ENCODE measurements at regions not wholly inside any gene's neighbourhood (a gene's known extent, or its start where the extent isn't known, plus 50 kb on each side); places are given as distances from the start of the nearest gene placed in this dataset.
A peak's percentile ranks its signal among the peaks of the same experiment; 100 is the strongest.

DNA sequence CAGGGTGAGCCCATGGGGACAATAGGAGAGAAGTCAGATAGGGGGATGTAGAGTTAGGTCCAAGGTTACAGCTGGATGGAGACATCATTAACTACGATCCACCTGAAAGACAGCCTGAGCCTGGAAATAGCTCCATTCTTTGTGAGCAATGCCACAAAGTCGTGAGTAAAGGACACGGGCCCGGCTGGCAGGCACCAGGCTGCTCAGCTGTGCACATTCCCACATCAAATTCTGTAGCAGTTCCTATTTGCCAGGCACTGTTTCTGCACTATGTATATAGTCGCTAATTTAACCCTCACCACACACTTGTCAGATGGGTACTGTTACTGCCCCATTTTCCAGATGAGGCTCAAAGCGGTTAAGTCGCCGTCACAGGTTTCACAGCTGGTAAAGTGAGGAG is 338.0 kb upstream of the KAZN start:
- H3K14ac ChIP-seq (ENCODE audit: low read length): no peak overlapping the region
- H3K9me3 ChIP-seq (replicated peaks in 1 of 2; ENCODE audit: control insufficient read depth in 2 of 2, insufficient read depth in 1 of 2, low read depth in 1 of 2, low read length in 2 of 2): peaks cover 0 to 2% of the 10 kb centered on the region in 2 donors
- H4K8ac ChIP-seq (ENCODE audit: low read depth, low read length): no peak overlapping the region
- WGBS, 2 donors (ENCODE audit: extremely low coverage in 2 of 2, insufficient read length in 2 of 2, insufficient replicate concordance in 1 of 2): no CpG with 5 or more reads among the region's 8 CpGs
- H2BK5ac ChIP-seq (ENCODE audit: low read length): no peak overlapping the region
- no peaks in the 10 kb centered on the region for H3K79me1 ChIP-seq (ENCODE audit: low read depth, low read length)
- H3K4me1 ChIP-seq (ENCODE audit: control insufficient read depth in 2 of 2, insufficient read depth in 1 of 2, low read depth in 1 of 2, low read length in 2 of 2): peaks cover 3 to 6% of the 10 kb centered on the region in 2 donors
- H4K91ac ChIP-seq (ENCODE audit: low read depth, low read length, poor library complexity): no peak overlapping the region
- no peak overlapping the region for H3K18ac ChIP-seq (ENCODE audit: low read length)
- no peaks in the 10 kb centered on the region for H3K36me3 ChIP-seq (replicated peaks in 1 of 2; ENCODE audit: control insufficient read depth in 2 of 2, insufficient read depth in 2 of 2, low read length in 2 of 2)
- no peak overlapping the region for H2BK12ac ChIP-seq (ENCODE audit: low read length)
- H2AK5ac ChIP-seq (ENCODE audit: low read depth, low read length): no peak overlapping the region
- no peak overlapping the region for H3K4me2 ChIP-seq (ENCODE audit: insufficient read depth, low read length, poor library complexity, severe bottlenecking)
- no peak for DNase-seq (ENCODE audit: low spot score)
- no peak overlapping the region for H3K4ac ChIP-seq (ENCODE audit: low read length)
- no peak overlapping the region for H2AFZ ChIP-seq (ENCODE audit: low read length)
- H3K4me3 ChIP-seq (ENCODE audit: low read length in 2 of 2): no peak overlapping the region
- H3K9ac ChIP-seq (ENCODE audit: low read depth, low read length, poor library complexity): no peak overlapping the region
- no peak overlapping the region for H3K23ac ChIP-seq (ENCODE audit: low read depth, low read length, poor library complexity)
- no peaks in the 10 kb centered on the region for H3K27me3 ChIP-seq (ENCODE audit: control insufficient read depth in 3 of 3, insufficient read depth in 3 of 3, low read depth in 1 of 3, low read length in 3 of 3)
- no peak overlapping the region for H2BK15ac ChIP-seq (ENCODE audit: low read length)
- no peak overlapping the region for H3K27ac ChIP-seq (replicated peaks; ENCODE audit: low read length)
- peak overlapping the region; percentile 43 for H2BK120ac ChIP-seq (ENCODE audit: low read depth, low read length)

DNA sequence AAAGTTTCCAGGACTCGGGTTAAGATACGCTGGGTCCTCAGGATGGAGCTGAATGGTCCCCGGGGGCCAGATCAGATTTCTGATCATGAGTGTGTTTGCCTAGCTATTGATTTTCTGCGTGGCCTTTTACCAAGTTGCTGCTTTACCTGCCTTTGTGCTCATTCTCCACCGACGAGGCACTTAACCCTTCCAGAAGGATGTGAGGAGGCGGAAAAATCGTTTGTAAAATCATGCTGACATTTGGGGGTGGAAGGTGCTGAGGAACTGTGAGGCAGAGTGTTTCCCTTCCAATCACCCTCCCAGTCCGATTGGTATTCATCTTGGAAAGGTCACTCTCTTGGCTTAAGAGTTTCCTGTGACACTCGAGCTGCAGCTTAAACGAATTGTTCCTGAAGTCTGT is 337.1 kb upstream of the KAZN start:
- H2BK12ac ChIP-seq (ENCODE audit: low read length): no peak overlapping the region
- H3K4me2 ChIP-seq (ENCODE audit: insufficient read depth, low read length, poor library complexity, severe bottlenecking): no peak overlapping the region
- H3K18ac ChIP-seq (ENCODE audit: low read length): no peak overlapping the region
- no peak overlapping the region for H2BK5ac ChIP-seq (ENCODE audit: low read length)
- no peak overlapping the region for H3K9ac ChIP-seq (ENCODE audit: low read depth, low read length, poor library complexity)
- H3K4me3 ChIP-seq (ENCODE audit: low read length in 2 of 2): no peak overlapping the region
- no peak overlapping the region for H3K27ac ChIP-seq (replicated peaks; ENCODE audit: low read length)
- H2BK15ac ChIP-seq (ENCODE audit: low read length): no peak overlapping the region
- H3K23ac ChIP-seq (ENCODE audit: low read depth, low read length, poor library complexity): no peak overlapping the region
- H3K36me3 ChIP-seq (replicated peaks in 1 of 2; ENCODE audit: control insufficient read depth in 2 of 2, insufficient read depth in 2 of 2, low read length in 2 of 2): no peaks in the 10 kb centered on the region
- no peak overlapping the region for H2BK120ac ChIP-seq (ENCODE audit: low read depth, low read length)
- H3K27me3 ChIP-seq (ENCODE audit: control insufficient read depth in 3 of 3, insufficient read depth in 3 of 3, low read depth in 1 of 3, low read length in 3 of 3): no peaks in the 10 kb centered on the region
- H3K4me1 ChIP-seq (ENCODE audit: control insufficient read depth in 2 of 2, insufficient read depth in 1 of 2, low read depth in 1 of 2, low read length in 2 of 2): peaks cover 3 to 6% of the 10 kb centered on the region in 2 donors
- no peak overlapping the region for H4K91ac ChIP-seq (ENCODE audit: low read depth, low read length, poor library complexity)
- H3K79me1 ChIP-seq (ENCODE audit: low read depth, low read length): no peaks in the 10 kb centered on the region
- no peak for DNase-seq (ENCODE audit: low spot score)
- no peak overlapping the region for H2AK5ac ChIP-seq (ENCODE audit: low read depth, low read length)
- H3K4ac ChIP-seq (ENCODE audit: low read length): no peak overlapping the region
- WGBS, 2 donors (ENCODE audit: extremely low coverage in 2 of 2, insufficient read length in 2 of 2, insufficient replicate concordance in 1 of 2): no CpG with 5 or more reads among the region's 11 CpGs
- no peak overlapping the region for H4K8ac ChIP-seq (ENCODE audit: low read depth, low read length)
- peak overlapping the region; percentile 11 for H2AFZ ChIP-seq (ENCODE audit: low read length)
- peaks cover 0 to 2% of the 10 kb centered on the region in 2 donors for H3K9me3 ChIP-seq (replicated peaks in 1 of 2; ENCODE audit: control insufficient read depth in 2 of 2, insufficient read depth in 1 of 2, low read depth in 1 of 2, low read length in 2 of 2)
- no peak overlapping the region for H3K14ac ChIP-seq (ENCODE audit: low read length)

DNA sequence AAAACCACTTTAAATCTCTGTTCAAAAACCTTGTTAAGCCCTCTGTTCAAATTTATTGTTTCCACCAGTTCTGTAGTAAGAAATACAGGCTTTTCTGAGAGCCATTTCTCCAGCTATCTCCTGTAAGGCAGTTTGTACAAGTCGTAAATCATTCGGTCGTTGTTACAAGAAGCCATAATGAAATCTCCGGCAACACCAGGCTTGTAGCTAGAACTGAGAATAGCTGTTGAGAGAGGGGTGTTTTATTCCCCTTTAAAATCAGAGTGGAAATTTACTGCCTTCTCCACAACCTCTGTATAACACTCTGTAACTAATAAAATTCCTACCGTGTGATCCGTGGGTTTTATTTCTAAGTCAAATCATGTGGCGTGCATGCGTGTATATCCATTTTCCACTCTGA is 335.8 kb upstream of the KAZN start:
- Histone ChIP-seq H3K27me3 (ENCODE audit: control insufficient read depth in 3 of 3, insufficient read depth in 3 of 3, low read depth in 1 of 3, low read length in 3 of 3) (no peaks in the 10 kb centered on the region), H3K79me1 (ENCODE audit: low read depth, low read length) (no peaks in the 10 kb centered on the region), H3K4me2 (ENCODE audit: insufficient read depth, low read length, poor library complexity, severe bottlenecking) (no peak overlapping the region), H2AFZ (ENCODE audit: low read length) (no peak overlapping the region), H2BK15ac (ENCODE audit: low read length) (no peak overlapping the region), H2BK120ac (ENCODE audit: low read depth, low read length) (no peak overlapping the region), H3K4me1 (ENCODE audit: control insufficient read depth in 2 of 2, insufficient read depth in 1 of 2, low read depth in 1 of 2, low read length in 2 of 2) (peaks cover 3 to 6% of the 10 kb centered on the region in 2 donors), H3K27ac (replicated peaks; ENCODE audit: low read length) (no peak overlapping the region), H3K9me3 (replicated peaks in 1 of 2; ENCODE audit: control insufficient read depth in 2 of 2, insufficient read depth in 1 of 2, low read depth in 1 of 2, low read length in 2 of 2) (peaks cover 0 to 2% of the 10 kb centered on the region in 2 donors), H2AK5ac (ENCODE audit: low read depth, low read length) (no peak overlapping the region), H3K9ac (ENCODE audit: low read depth, low read length, poor library complexity) (no peak overlapping the region), H3K4me3 (ENCODE audit: low read length in 2 of 2) (no peak overlapping the region), H2BK12ac (ENCODE audit: low read length) (no peak overlapping the region), H3K4ac (ENCODE audit: low read length) (no peak overlapping the region), H3K14ac (ENCODE audit: low read length) (no peak overlapping the region), H3K18ac (ENCODE audit: low read length) (no peak overlapping the region), H4K8ac (ENCODE audit: low read depth, low read length) (no peak overlapping the region), H4K91ac (ENCODE audit: low read depth, low read length, poor library complexity) (no peak overlapping the region), H3K23ac (ENCODE audit: low read depth, low read length, poor library complexity) (no peak overlapping the region), H2BK5ac (ENCODE audit: low read length) (no peak overlapping the region), H3K36me3 (replicated peaks in 1 of 2; ENCODE audit: control insufficient read depth in 2 of 2, insufficient read depth in 2 of 2, low read length in 2 of 2) (no peaks in the 10 kb centered on the region)
- no CpG with 5 or more reads among the region's 8 CpGs for WGBS, 2 donors (ENCODE audit: extremely low coverage in 2 of 2, insufficient read length in 2 of 2, insufficient replicate concordance in 1 of 2)
- DNase-seq (ENCODE audit: low spot score): no peak

DNA sequence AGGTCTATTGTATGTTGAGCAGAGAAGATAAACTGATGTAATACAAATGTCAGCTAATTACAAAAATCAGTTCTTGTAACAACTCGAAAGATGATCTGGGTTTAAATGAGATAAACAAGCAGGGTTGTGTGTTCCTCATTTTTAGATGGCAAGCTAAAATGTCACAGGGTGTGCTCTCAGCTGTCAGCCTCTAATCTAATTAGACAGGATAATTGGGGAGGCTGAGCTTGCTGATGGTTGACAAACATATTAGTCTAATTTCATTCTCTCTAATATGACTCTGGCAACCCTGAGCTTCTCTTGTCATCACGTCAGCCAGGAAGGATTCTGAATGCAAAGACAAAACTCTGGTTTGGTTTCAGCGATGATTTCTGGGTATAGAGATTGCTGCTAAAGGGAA is 335.3 kb upstream of the KAZN start:
- no CpG with 5 or more reads among the region's 3 CpGs for WGBS, 2 donors (ENCODE audit: extremely low coverage in 2 of 2, insufficient read length in 2 of 2, insufficient replicate concordance in 1 of 2)
- no peak overlapping the region for H2BK120ac ChIP-seq (ENCODE audit: low read depth, low read length)
- no peak overlapping the region for H4K8ac ChIP-seq (ENCODE audit: low read depth, low read length)
- H4K91ac ChIP-seq (ENCODE audit: low read depth, low read length, poor library complexity): no peak overlapping the region
- H2BK12ac ChIP-seq (ENCODE audit: low read length): no peak overlapping the region
- H3K4me2 ChIP-seq (ENCODE audit: insufficient read depth, low read length, poor library complexity, severe bottlenecking): no peak overlapping the region
- no peak overlapping the region for H2BK15ac ChIP-seq (ENCODE audit: low read length)
- H3K23ac ChIP-seq (ENCODE audit: low read depth, low read length, poor library complexity): no peak overlapping the region
- H2BK5ac ChIP-seq (ENCODE audit: low read length): no peak overlapping the region
- H2AK5ac ChIP-seq (ENCODE audit: low read depth, low read length): no peak overlapping the region
- no peak overlapping the region for H3K4me3 ChIP-seq (ENCODE audit: low read length in 2 of 2)
- no peak for DNase-seq (ENCODE audit: low spot score)
- H3K27ac ChIP-seq (replicated peaks; ENCODE audit: low read length): no peak overlapping the region
- H3K9me3 ChIP-seq (replicated peaks in 1 of 2; ENCODE audit: control insufficient read depth in 2 of 2, insufficient read depth in 1 of 2, low read depth in 1 of 2, low read length in 2 of 2): peaks cover 0 to 2% of the 10 kb centered on the region in 2 donors
- no peak overlapping the region for H3K9ac ChIP-seq (ENCODE audit: low read depth, low read length, poor library complexity)
- H3K4me1 ChIP-seq (ENCODE audit: control insufficient read depth in 2 of 2, insufficient read depth in 1 of 2, low read depth in 1 of 2, low read length in 2 of 2): peaks cover 3 to 6% of the 10 kb centered on the region in 2 donors
- no peak overlapping the region for H3K14ac ChIP-seq (ENCODE audit: low read length)
- no peak overlapping the region for H3K18ac ChIP-seq (ENCODE audit: low read length)
- no peak overlapping the region for H2AFZ ChIP-seq (ENCODE audit: low read length)
- H3K36me3 ChIP-seq (replicated peaks in 1 of 2; ENCODE audit: control insufficient read depth in 2 of 2, insufficient read depth in 2 of 2, low read length in 2 of 2): no peaks in the 10 kb centered on the region
- H3K27me3 ChIP-seq (ENCODE audit: control insufficient read depth in 3 of 3, insufficient read depth in 3 of 3, low read depth in 1 of 3, low read length in 3 of 3): no peaks in the 10 kb centered on the region
- no peaks in the 10 kb centered on the region for H3K79me1 ChIP-seq (ENCODE audit: low read depth, low read length)
- no peak overlapping the region for H3K4ac ChIP-seq (ENCODE audit: low read length)
